ENCODE measurements at regions not wholly inside any gene's neighbourhood (a gene's known extent, or its start where the extent isn't known, plus 50 kb on each side); places are given as distances from the start of the nearest gene placed in this dataset.

DNA sequence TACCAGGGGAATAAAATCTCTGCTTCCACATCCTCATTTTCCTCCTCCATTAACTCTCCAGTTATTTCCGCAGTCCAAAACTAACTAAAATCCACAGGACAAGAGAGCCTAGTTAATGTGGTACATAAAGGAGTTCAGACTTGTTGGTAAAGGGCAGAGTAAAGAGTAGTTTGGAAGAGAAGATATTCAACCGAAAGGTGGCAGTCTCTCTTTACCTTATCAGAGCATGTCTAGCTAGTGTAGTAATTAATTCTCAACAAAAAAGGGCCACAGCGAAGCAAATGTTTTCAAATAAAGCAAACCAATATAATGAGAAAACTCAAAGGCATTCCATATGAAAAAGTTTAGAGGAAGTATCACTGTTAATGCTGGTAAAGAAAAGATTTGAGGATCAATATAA is 286.5 kb downstream of the GLUD2 start:
- Histone ChIP-seq H2AK5ac (ENCODE audit: low read length) (no peak overlapping the region), H4K91ac (ENCODE audit: low read depth, low read length) (no peak overlapping the region), H3K79me2 (ENCODE audit: control insufficient read depth, insufficient read depth, low read length, poor library complexity) (no peaks in the 10 kb centered on the region), H4K8ac (ENCODE audit: low read depth, low read length) (no peak overlapping the region), H3K23ac (ENCODE audit: low read length) (no peak overlapping the region), H3K79me1 (ENCODE audit: low read length) (no peaks in the 10 kb centered on the region), H3K27ac (ENCODE audit: low read depth, low read length) (no peak overlapping the region), H3K18ac (ENCODE audit: low read length) (no peak overlapping the region), H3K4me1 (ENCODE audit: control insufficient read depth in 1 of 2, insufficient read depth in 2 of 2, low read length in 2 of 2) (no peaks in the 10 kb centered on the region), H3K14ac (ENCODE audit: low read length) (no peak overlapping the region), H2BK120ac (ENCODE audit: insufficient read depth, low read length, poor library complexity) (no peak overlapping the region), H3K4me2 (ENCODE audit: low read length) (no peak overlapping the region), H3K4me3 (ENCODE audit: low read depth, low read length) (no peak overlapping the region), H2AFZ (ENCODE audit: insufficient read depth, low read length, poor library complexity) (no peak overlapping the region), H3K9me3 (ENCODE audit: insufficient read depth, low read depth, low read length) (no peaks in the 10 kb centered on the region), H3K36me3 (ENCODE audit: control insufficient read depth in 1 of 2, insufficient read depth in 2 of 2, low read length in 2 of 2) (no peaks in the 10 kb centered on the region), H2BK12ac (ENCODE audit: low read length) (no peak overlapping the region), H3K27me3 (ENCODE audit: insufficient read depth, low read length) (no peaks in the 10 kb centered on the region), H3K4ac (ENCODE audit: low read depth, low read length) (no peak overlapping the region), H3K9ac (ENCODE audit: low read length) (no peak overlapping the region), H4K12ac (ENCODE audit: low read depth, low read length) (no peak overlapping the region), H2BK5ac (ENCODE audit: low read depth, low read length, poor library complexity) (no peak overlapping the region)
- WGBS (ENCODE audit: extremely low coverage, insufficient coverage, insufficient read length): no CpG with 5 or more reads among the region's 3 CpGs
- peak in 1 of 2 donors; percentile 13 for DNase-seq

DNA sequence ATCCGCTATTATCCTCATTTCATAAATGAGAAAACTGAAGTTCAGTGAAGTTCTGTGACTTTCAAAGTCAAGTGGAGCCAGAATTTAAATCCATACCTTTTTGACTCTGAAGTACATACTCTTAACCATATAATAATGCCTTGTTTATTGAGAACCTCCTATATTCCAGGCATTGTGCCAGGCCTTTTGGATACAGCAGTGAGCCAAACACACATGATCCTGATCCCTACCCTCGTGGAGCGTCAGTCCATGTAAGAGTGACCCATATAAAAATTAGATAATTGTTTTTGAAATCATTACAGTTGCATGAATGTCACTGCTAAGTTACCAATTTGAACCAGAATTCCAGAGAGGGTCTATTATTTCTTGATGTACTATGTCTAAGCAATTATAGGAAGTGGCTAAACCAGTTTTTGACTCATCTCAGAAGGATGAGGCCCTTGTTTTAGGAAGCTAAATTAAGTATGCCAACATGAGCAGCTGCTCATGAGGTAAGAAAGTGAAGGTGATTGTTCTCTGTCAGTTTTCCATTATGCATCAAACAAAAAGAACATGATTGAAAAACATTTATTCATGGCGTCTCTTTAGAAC is 289.5 kb downstream of the GLUD2 start:
- no peaks in the 10 kb centered on the region for H3K4me1 ChIP-seq (ENCODE audit: control insufficient read depth in 1 of 2, insufficient read depth in 2 of 2, low read length in 2 of 2)
- no CpG with 5 or more reads among the region's 4 CpGs for WGBS (ENCODE audit: extremely low coverage, insufficient coverage, insufficient read length)
- H3K36me3 ChIP-seq (ENCODE audit: control insufficient read depth in 1 of 2, insufficient read depth in 2 of 2, low read length in 2 of 2): no peaks in the 10 kb centered on the region
- no peak overlapping the region for H3K18ac ChIP-seq (ENCODE audit: low read length)
- DNase-seq: peak; percentile 13 to 79
- H3K9ac ChIP-seq (ENCODE audit: low read length): no peak overlapping the region
- H3K4me2 ChIP-seq (ENCODE audit: low read length): no peak overlapping the region
- H2BK12ac ChIP-seq (ENCODE audit: low read length): no peak overlapping the region
- no peaks in the 10 kb centered on the region for H3K9me3 ChIP-seq (ENCODE audit: insufficient read depth, low read depth, low read length)
- no peaks in the 10 kb centered on the region for H3K27me3 ChIP-seq (ENCODE audit: insufficient read depth, low read length)
- H4K12ac ChIP-seq (ENCODE audit: low read depth, low read length): no peak overlapping the region
- H3K14ac ChIP-seq (ENCODE audit: low read length): no peak overlapping the region
- H2BK5ac ChIP-seq (ENCODE audit: low read depth, low read length, poor library complexity): no peak overlapping the region
- no peak overlapping the region for H3K23ac ChIP-seq (ENCODE audit: low read length)
- no peaks in the 10 kb centered on the region for H3K79me1 ChIP-seq (ENCODE audit: low read length)
- no peak overlapping the region for H2AFZ ChIP-seq (ENCODE audit: insufficient read depth, low read length, poor library complexity)
- no peaks in the 10 kb centered on the region for H3K79me2 ChIP-seq (ENCODE audit: control insufficient read depth, insufficient read depth, low read length, poor library complexity)
- H4K8ac ChIP-seq (ENCODE audit: low read depth, low read length): no peak overlapping the region
- H2AK5ac ChIP-seq (ENCODE audit: low read length): no peak overlapping the region
- no peak overlapping the region for H3K4me3 ChIP-seq (ENCODE audit: low read depth, low read length)
- no peak overlapping the region for H4K91ac ChIP-seq (ENCODE audit: low read depth, low read length)
- no peak overlapping the region for H3K27ac ChIP-seq (ENCODE audit: low read depth, low read length)
- H3K4ac ChIP-seq (ENCODE audit: low read depth, low read length): no peak overlapping the region
- H2BK120ac ChIP-seq (ENCODE audit: insufficient read depth, low read length, poor library complexity): no peak overlapping the region

DNA sequence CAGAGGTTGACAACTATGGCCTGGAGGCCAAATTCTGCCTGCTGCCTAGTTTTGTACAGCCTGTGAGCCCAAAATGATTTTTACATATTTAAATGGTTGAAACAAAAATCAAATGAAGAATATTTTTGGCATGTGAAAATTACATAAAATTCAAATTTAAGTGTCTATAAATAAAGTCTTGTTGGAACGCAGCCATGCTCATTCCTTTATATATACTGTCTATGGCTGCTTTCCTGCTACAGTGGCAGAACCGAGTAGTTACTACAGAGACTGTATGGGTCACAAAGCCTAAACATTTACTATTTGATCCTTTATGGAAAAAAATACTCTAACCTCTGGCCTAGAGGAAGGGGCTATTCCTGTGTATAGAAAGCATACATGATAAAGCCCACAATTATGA is 290.4 kb downstream of the GLUD2 start:
- H2AFZ ChIP-seq (ENCODE audit: insufficient read depth, low read length, poor library complexity): no peak overlapping the region
- no peak overlapping the region for H3K4ac ChIP-seq (ENCODE audit: low read depth, low read length)
- H3K9me3 ChIP-seq (ENCODE audit: insufficient read depth, low read depth, low read length): no peaks in the 10 kb centered on the region
- H3K23ac ChIP-seq (ENCODE audit: low read length): no peak overlapping the region
- H2BK5ac ChIP-seq (ENCODE audit: low read depth, low read length, poor library complexity): no peak overlapping the region
- H2BK120ac ChIP-seq (ENCODE audit: insufficient read depth, low read length, poor library complexity): no peak overlapping the region
- no peak overlapping the region for H3K9ac ChIP-seq (ENCODE audit: low read length)
- H3K14ac ChIP-seq (ENCODE audit: low read length): no peak overlapping the region
- no peak overlapping the region for H4K8ac ChIP-seq (ENCODE audit: low read depth, low read length)
- H2BK12ac ChIP-seq (ENCODE audit: low read length): no peak overlapping the region
- H3K79me1 ChIP-seq (ENCODE audit: low read length): no peaks in the 10 kb centered on the region
- WGBS (ENCODE audit: extremely low coverage, insufficient coverage, insufficient read length): no CpG with 5 or more reads among the region's 2 CpGs
- no peaks in the 10 kb centered on the region for H3K79me2 ChIP-seq (ENCODE audit: control insufficient read depth, insufficient read depth, low read length, poor library complexity)
- no peaks in the 10 kb centered on the region for H3K4me1 ChIP-seq (ENCODE audit: control insufficient read depth in 1 of 2, insufficient read depth in 2 of 2, low read length in 2 of 2)
- no peak overlapping the region for H3K18ac ChIP-seq (ENCODE audit: low read length)
- no peaks in the 10 kb centered on the region for H3K36me3 ChIP-seq (ENCODE audit: control insufficient read depth in 1 of 2, insufficient read depth in 2 of 2, low read length in 2 of 2)
- no peak overlapping the region for H3K27ac ChIP-seq (ENCODE audit: low read depth, low read length)
- no peak overlapping the region for H3K4me3 ChIP-seq (ENCODE audit: low read depth, low read length)
- no peaks in the 10 kb centered on the region for H3K27me3 ChIP-seq (ENCODE audit: insufficient read depth, low read length)
- H3K4me2 ChIP-seq (ENCODE audit: low read length): no peak overlapping the region
- DNase-seq: no peak
- no peak overlapping the region for H4K91ac ChIP-seq (ENCODE audit: low read depth, low read length)
- H2AK5ac ChIP-seq (ENCODE audit: low read length): no peak overlapping the region
- H4K12ac ChIP-seq (ENCODE audit: low read depth, low read length): no peak overlapping the region

DNA sequence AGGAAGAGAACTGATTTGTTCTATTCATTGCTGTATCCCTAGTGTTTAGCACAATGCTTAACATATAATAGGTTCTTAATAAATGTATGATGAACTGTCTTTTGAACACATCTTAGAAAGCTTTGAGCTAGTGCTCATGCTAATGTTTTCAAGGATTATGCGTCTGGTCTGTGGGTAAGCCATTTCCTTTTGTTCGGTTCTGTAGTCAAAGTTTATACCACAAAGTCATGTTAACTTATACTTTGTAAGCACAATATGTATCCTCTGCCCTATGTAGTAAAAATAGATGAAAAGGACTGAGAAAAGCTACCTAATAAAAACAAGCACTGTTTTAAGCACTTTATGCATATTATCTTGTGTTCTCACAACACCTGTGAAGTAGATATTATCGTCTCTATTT is 301.9 kb downstream of the GLUD2 start:
- Histone ChIP-seq H3K4me2 (ENCODE audit: low read length) (no peak overlapping the region), H4K8ac (ENCODE audit: low read depth, low read length) (no peak overlapping the region), H2BK12ac (ENCODE audit: low read length) (no peak overlapping the region), H3K4me3 (ENCODE audit: low read depth, low read length) (no peak overlapping the region), H2AFZ (ENCODE audit: insufficient read depth, low read length, poor library complexity) (no peak overlapping the region), H3K18ac (ENCODE audit: low read length) (no peak overlapping the region), H3K27me3 (ENCODE audit: insufficient read depth, low read length) (no peaks in the 10 kb centered on the region), H3K79me1 (ENCODE audit: low read length) (no peaks in the 10 kb centered on the region), H3K4ac (ENCODE audit: low read depth, low read length) (no peak overlapping the region), H2BK5ac (ENCODE audit: low read depth, low read length, poor library complexity) (no peak overlapping the region), H3K79me2 (ENCODE audit: control insufficient read depth, insufficient read depth, low read length, poor library complexity) (no peaks in the 10 kb centered on the region), H3K9me3 (ENCODE audit: insufficient read depth, low read depth, low read length) (no peaks in the 10 kb centered on the region), H3K36me3 (ENCODE audit: control insufficient read depth in 1 of 2, insufficient read depth in 2 of 2, low read length in 2 of 2) (no peaks in the 10 kb centered on the region), H3K4me1 (ENCODE audit: control insufficient read depth in 1 of 2, insufficient read depth in 2 of 2, low read length in 2 of 2) (no peaks in the 10 kb centered on the region), H3K9ac (ENCODE audit: low read length) (no peak overlapping the region), H3K27ac (ENCODE audit: low read depth, low read length) (no peak overlapping the region), H4K12ac (ENCODE audit: low read depth, low read length) (no peak overlapping the region), H3K14ac (ENCODE audit: low read length) (no peak overlapping the region), H2BK120ac (ENCODE audit: insufficient read depth, low read length, poor library complexity) (no peak overlapping the region), H3K23ac (ENCODE audit: low read length) (no peak overlapping the region), H2AK5ac (ENCODE audit: low read length) (no peak overlapping the region), H4K91ac (ENCODE audit: low read depth, low read length) (no peak overlapping the region)
- WGBS (ENCODE audit: extremely low coverage, insufficient coverage, insufficient read length): no CpG with 5 or more reads among the region's 3 CpGs
- DNase-seq: no peak
